ENCODE measurements at regions not wholly inside any gene's neighbourhood (a gene's known extent, or its start where the extent isn't known, plus 50 kb on each side); places are given as distances from the start of the nearest gene placed in this dataset.
A peak's percentile ranks its signal among the peaks of the same experiment; 100 is the strongest.

- TF ChIP-seq, protein P1, sequence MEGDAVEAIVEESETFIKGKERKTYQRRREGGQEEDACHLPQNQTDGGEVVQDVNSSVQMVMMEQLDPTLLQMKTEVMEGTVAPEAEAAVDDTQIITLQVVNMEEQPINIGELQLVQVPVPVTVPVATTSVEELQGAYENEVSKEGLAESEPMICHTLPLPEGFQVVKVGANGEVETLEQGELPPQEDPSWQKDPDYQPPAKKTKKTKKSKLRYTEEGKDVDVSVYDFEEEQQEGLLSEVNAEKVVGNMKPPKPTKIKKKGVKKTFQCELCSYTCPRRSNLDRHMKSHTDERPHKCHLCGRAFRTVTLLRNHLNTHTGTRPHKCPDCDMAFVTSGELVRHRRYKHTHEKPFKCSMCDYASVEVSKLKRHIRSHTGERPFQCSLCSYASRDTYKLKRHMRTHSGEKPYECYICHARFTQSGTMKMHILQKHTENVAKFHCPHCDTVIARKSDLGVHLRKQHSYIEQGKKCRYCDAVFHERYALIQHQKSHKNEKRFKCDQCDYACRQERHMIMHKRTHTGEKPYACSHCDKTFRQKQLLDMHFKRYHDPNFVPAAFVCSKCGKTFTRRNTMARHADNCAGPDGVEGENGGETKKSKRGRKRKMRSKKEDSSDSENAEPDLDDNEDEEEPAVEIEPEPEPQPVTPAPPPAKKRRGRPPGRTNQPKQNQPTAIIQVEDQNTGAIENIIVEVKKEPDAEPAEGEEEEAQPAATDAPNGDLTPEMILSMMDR (IDR thresholded peaks at IDR 0.05; ENCODE audit: unreplicated experiment), result no peak
- no peak for DNase-seq (ENCODE audit: low spot score in 2 of 2, unreplicated experiment in 2 of 2)
- peaks cover 10% of the 10 kb centered on the region for H3K4me1 Mint-ChIP-seq
- peaks cover 6% of the 10 kb centered on the region for H3K36me3 Mint-ChIP-seq
- H3K9me3 Mint-ChIP-seq, result peaks cover 16% of the 10 kb centered on the region
- H3K27me3 Mint-ChIP-seq (ENCODE audit: low read depth), result no peaks in the 10 kb centered on the region
- H3K27ac Mint-ChIP-seq, result no peak overlapping the region
- H3K4me3 Mint-ChIP-seq, result no peak overlapping the region
Measured at GRCh38 chr17:13784434-13785095, 182.8 kb upstream of the HS3ST3A1 start.

GRCh38 chr17:13785981-13786598 lies 184.4 kb upstream of the HS3ST3A1 start:
- H3K4me3 Mint-ChIP-seq, result no peak overlapping the region
- peaks cover 10% of the 10 kb centered on the region for H3K4me1 Mint-ChIP-seq
- no peak overlapping the region for H3K27ac Mint-ChIP-seq
- DNase-seq (ENCODE audit: low spot score in 2 of 2, unreplicated experiment in 2 of 2), result no peak
- no peaks in the 10 kb centered on the region for H3K27me3 Mint-ChIP-seq (ENCODE audit: low read depth)
- H3K9me3 Mint-ChIP-seq, result peaks cover 8% of the 10 kb centered on the region
- TF ChIP-seq, protein P1 (IDR thresholded peaks at IDR 0.05; ENCODE audit: unreplicated experiment), result no peak
- H3K36me3 Mint-ChIP-seq, result peaks cover 3% of the 10 kb centered on the region

DNA sequence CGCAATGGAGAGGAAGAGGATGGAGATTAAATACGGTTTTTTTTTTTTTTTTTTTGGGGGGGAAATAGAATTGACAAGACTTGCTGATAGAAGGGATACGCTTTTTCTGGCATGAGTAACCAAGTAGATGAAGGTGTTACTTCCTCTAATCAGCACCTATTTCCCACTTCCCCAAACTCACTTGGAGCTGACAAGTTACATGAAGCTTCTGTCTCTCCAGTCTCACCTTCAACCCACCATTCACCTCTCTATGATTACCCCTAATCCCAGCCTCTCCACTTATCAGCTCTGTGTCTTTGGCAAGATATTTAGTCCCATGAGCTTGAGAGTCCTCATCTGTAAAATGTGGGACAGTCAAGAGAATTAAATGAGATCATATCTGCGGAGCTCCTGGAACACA lies 185.9 kb upstream of the HS3ST3A1 start:
- TF ChIP-seq, protein P1 (IDR thresholded peaks at IDR 0.05; ENCODE audit: unreplicated experiment), result no peak
- peaks cover 3% of the 10 kb centered on the region for H3K36me3 Mint-ChIP-seq
- H3K4me3 Mint-ChIP-seq, result no peak overlapping the region
- no peak overlapping the region for H3K27ac Mint-ChIP-seq
- H3K4me1 Mint-ChIP-seq, result peaks cover 10% of the 10 kb centered on the region
- H3K27me3 Mint-ChIP-seq (ENCODE audit: low read depth), result no peaks in the 10 kb centered on the region
- peaks cover 7% of the 10 kb centered on the region for H3K9me3 Mint-ChIP-seq
- DNase-seq (ENCODE audit: low spot score in 2 of 2, unreplicated experiment in 2 of 2), result no peak

GRCh38 chr17:13788385-13788784 lies 186.7 kb upstream of the HS3ST3A1 start:
- TF ChIP-seq, protein P1 (IDR thresholded peaks at IDR 0.05; ENCODE audit: unreplicated experiment), result no peak

DNA sequence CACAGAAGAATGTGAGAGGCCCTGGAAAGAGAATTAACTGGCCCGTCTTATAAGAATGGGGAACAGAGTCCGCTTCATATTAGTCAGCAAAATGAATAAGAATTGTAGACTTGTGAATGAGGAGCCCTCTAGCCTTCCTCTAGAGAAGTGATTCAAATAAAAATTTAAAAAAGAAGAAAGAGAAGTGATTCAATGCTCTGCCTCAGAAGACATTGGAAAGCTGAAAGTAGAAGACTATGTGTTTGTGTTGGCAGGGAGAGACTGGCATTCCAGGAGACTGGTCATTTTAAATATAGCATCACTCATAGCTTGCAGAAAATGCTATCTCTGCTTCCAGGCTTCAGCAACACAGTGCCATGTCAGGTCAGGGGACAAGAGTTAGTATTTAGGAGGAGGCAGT lies 190.6 kb upstream of the HS3ST3A1 start:
- peaks cover 7% of the 10 kb centered on the region for H3K9me3 Mint-ChIP-seq
- H3K4me3 Mint-ChIP-seq, result no peak overlapping the region
- H3K4me1 Mint-ChIP-seq, result peaks cover 3% of the 10 kb centered on the region
- H3K27ac Mint-ChIP-seq, result no peak overlapping the region
- peaks cover 3% of the 10 kb centered on the region for H3K36me3 Mint-ChIP-seq
- no peaks in the 10 kb centered on the region for H3K27me3 Mint-ChIP-seq (ENCODE audit: low read depth)
- no peak for DNase-seq (ENCODE audit: low spot score in 2 of 2, unreplicated experiment in 2 of 2)
- TF ChIP-seq, protein P1 (IDR thresholded peaks at IDR 0.05; ENCODE audit: unreplicated experiment), result no peak

More at GRCh38 chr17:13788385-13788784, 186.7 kb upstream of the HS3ST3A1 start:
- peak overlapping the region; percentile 42 for H3K27ac Mint-ChIP-seq
- no peak overlapping the region for H3K4me3 Mint-ChIP-seq
- peaks cover 10% of the 10 kb centered on the region for H3K4me1 Mint-ChIP-seq
- no peaks in the 10 kb centered on the region for H3K27me3 Mint-ChIP-seq (ENCODE audit: low read depth)
- peaks cover 7% of the 10 kb centered on the region for H3K9me3 Mint-ChIP-seq
- peaks cover 3% of the 10 kb centered on the region for H3K36me3 Mint-ChIP-seq
- DNase-seq (ENCODE audit: low spot score in 2 of 2, unreplicated experiment in 2 of 2), result no peak

Measured in mesothelial cell of epicardium (in vitro differentiated cells).